ENCODE measurements at regions not wholly inside any gene's neighbourhood (a gene's known extent, or its start where the extent isn't known, plus 50 kb on each side); places are given as distances from the start of the nearest gene placed in this dataset.

DNA sequence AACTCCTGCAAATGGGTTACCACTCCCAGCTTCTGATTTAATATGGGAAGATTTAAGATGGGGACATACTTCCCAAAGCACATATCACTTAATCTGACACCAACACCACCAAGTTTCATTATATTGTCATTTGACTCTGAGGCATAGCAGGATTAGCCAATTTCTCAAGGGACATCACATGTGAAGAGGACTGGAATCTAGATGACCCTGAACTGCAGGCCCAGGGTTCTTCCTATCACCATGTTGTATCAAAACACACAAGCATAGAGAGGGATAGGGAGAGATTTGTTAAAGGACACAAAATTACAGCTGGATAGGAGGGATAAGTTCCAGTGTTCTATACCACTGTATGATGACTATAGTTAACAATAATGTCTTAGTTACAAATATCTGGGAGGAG, 168.3 kb upstream of the PPP2R2B start:
- Histone ChIP-seq H3K4me3 (ENCODE audit: low read depth, low read length, poor library complexity, severe bottlenecking) (no peak overlapping the region), H3K4me1 (ENCODE audit: insufficient read depth, low read length, poor library complexity, severe bottlenecking) (no peaks in the 10 kb centered on the region), H3K4me2 (ENCODE audit: low read length) (no peak overlapping the region), H3K36me3 (ENCODE audit: insufficient read depth, low read length) (no peaks in the 10 kb centered on the region), H3K27ac (ENCODE audit: low read depth, low read length, poor library complexity, severe bottlenecking) (no peak overlapping the region), H3K79me2 (ENCODE audit: insufficient read depth, low read depth, low read length) (no peaks in the 10 kb centered on the region), H2AFZ (ENCODE audit: low read length) (no peak overlapping the region), H4K20me1 (ENCODE audit: insufficient read depth, low read length) (no peaks in the 10 kb centered on the region), H3K9me3 (ENCODE audit: low read length) (no peaks in the 10 kb centered on the region), H3K9me2 (ENCODE audit: insufficient read depth, low read length) (no peaks in the 10 kb centered on the region)
- ChIA-PET POLR2A (interaction anchor here (1.5 kb wide), 1 partner anchor 8 kb away, joined by 5 read pairs; no protein-coding TSS in a partner anchor), CTCF (ENCODE audit: unreplicated experiment) (no interaction called here)
- no TSS peak for BruUV-seq (replicated peaks)
- TF ChIP-seq, protein P1, sequence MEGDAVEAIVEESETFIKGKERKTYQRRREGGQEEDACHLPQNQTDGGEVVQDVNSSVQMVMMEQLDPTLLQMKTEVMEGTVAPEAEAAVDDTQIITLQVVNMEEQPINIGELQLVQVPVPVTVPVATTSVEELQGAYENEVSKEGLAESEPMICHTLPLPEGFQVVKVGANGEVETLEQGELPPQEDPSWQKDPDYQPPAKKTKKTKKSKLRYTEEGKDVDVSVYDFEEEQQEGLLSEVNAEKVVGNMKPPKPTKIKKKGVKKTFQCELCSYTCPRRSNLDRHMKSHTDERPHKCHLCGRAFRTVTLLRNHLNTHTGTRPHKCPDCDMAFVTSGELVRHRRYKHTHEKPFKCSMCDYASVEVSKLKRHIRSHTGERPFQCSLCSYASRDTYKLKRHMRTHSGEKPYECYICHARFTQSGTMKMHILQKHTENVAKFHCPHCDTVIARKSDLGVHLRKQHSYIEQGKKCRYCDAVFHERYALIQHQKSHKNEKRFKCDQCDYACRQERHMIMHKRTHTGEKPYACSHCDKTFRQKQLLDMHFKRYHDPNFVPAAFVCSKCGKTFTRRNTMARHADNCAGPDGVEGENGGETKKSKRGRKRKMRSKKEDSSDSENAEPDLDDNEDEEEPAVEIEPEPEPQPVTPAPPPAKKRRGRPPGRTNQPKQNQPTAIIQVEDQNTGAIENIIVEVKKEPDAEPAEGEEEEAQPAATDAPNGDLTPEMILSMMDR (conservative IDR thresholded peaks at IDR 0.05; ENCODE audit: low read length): no peak
- no peak for TF ChIP-seq EZH2phosphoT487 (IDR thresholded peaks at IDR 0.05; ENCODE audit: borderline replicate concordance, low read depth, low read length)
- DNase-seq (ENCODE audit: low spot score): no peak
- intact Hi-C loops (cut with micrococcal nuclease; ENCODE audit: unreplicated experiment): no loop called here

DNA sequence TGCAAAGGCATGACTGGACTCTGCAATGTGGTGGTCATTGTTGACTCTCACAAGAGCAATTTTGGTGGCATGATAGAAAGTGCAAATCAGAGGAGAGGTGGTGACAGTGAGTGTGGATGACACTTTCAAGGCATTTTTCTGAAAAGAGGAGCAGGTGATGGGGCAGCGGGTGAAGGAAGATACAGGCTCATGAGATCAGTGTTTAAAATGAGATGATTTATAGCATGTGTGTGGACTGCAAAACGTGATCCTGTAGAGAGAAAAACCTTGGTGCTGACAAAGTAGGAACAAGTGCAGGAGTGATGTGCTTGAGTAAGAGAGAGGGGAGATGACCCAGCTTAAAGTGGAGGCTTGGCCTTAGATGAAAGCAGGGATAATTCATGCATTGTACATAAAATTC, 171.2 kb upstream of the PPP2R2B start:
- CTCF ChIA-PET (ENCODE audit: unreplicated experiment): no interaction called here
- Histone ChIP-seq H3K4me2 (ENCODE audit: low read length) (no peak overlapping the region), H3K27ac (ENCODE audit: low read depth, low read length, poor library complexity, severe bottlenecking) (no peak overlapping the region), H3K9me2 (ENCODE audit: insufficient read depth, low read length) (no peaks in the 10 kb centered on the region), H3K4me1 (ENCODE audit: insufficient read depth, low read length, poor library complexity, severe bottlenecking) (no peaks in the 10 kb centered on the region), H3K79me2 (ENCODE audit: insufficient read depth, low read depth, low read length) (no peaks in the 10 kb centered on the region), H2AFZ (ENCODE audit: low read length) (no peak overlapping the region), H4K20me1 (ENCODE audit: insufficient read depth, low read length) (no peaks in the 10 kb centered on the region), H3K36me3 (ENCODE audit: insufficient read depth, low read length) (no peaks in the 10 kb centered on the region), H3K4me3 (ENCODE audit: low read depth, low read length, poor library complexity, severe bottlenecking) (no peak overlapping the region), H3K9me3 (ENCODE audit: low read length) (no peaks in the 10 kb centered on the region)
- POLR2A ChIA-PET: no interaction called here
- no peak for DNase-seq (ENCODE audit: low spot score)
- no TSS peak for BruUV-seq (replicated peaks)
- TF ChIP-seq EZH2phosphoT487 (IDR thresholded peaks at IDR 0.05; ENCODE audit: borderline replicate concordance, low read depth, low read length): no peak
- TF ChIP-seq, protein P1 (conservative IDR thresholded peaks at IDR 0.05; ENCODE audit: low read length): no peak
- intact Hi-C loops (cut with micrococcal nuclease; ENCODE audit: unreplicated experiment): no loop called here

DNA sequence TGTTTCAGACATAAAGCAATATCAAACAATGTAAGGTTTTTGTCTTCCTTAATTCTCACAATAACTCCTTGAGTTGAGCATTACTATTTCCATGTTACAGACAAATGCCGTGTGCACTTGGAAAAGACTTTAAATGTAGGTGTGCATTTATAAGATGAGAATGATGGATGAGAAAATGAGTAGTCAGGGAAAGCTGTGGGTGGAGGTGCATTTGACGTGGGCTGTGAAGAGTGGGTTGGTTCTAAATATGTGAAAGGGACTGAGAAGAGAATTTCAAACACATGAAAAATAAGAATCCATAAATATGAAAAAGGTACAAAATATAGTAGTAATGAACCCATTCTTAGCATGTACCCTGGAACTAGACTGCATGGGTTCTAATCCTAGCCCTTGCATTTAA, 171.6 kb upstream of the PPP2R2B start:
- intact Hi-C loops (cut with micrococcal nuclease; ENCODE audit: unreplicated experiment): no loop called here
- no peaks in the 10 kb centered on the region for H3K36me3 ChIP-seq (ENCODE audit: insufficient read depth, low read length)
- H3K27ac ChIP-seq (ENCODE audit: low read depth, low read length, poor library complexity, severe bottlenecking): no peak overlapping the region
- H2AFZ ChIP-seq (ENCODE audit: low read length): no peak overlapping the region
- no peaks in the 10 kb centered on the region for H4K20me1 ChIP-seq (ENCODE audit: insufficient read depth, low read length)
- no peak for DNase-seq (ENCODE audit: low spot score)
- TF ChIP-seq EZH2phosphoT487 (IDR thresholded peaks at IDR 0.05; ENCODE audit: borderline replicate concordance, low read depth, low read length): no peak
- TF ChIP-seq, protein P1 (conservative IDR thresholded peaks at IDR 0.05; ENCODE audit: low read length): no peak
- H3K79me2 ChIP-seq (ENCODE audit: insufficient read depth, low read depth, low read length): no peaks in the 10 kb centered on the region
- CTCF ChIA-PET (ENCODE audit: unreplicated experiment): no interaction called here
- no peaks in the 10 kb centered on the region for H3K4me1 ChIP-seq (ENCODE audit: insufficient read depth, low read length, poor library complexity, severe bottlenecking)
- no TSS peak for BruUV-seq (replicated peaks)
- no peaks in the 10 kb centered on the region for H3K9me2 ChIP-seq (ENCODE audit: insufficient read depth, low read length)
- H3K9me3 ChIP-seq (ENCODE audit: low read length): no peaks in the 10 kb centered on the region
- H3K4me2 ChIP-seq (ENCODE audit: low read length): no peak overlapping the region
- POLR2A ChIA-PET: no interaction called here
- H3K4me3 ChIP-seq (ENCODE audit: low read depth, low read length, poor library complexity, severe bottlenecking): no peak overlapping the region
